Mucosa of descending colon (tissue), 3 donors: ENCODE measurements at regions not wholly inside any gene's neighbourhood (a gene's known extent, or its start where the extent isn't known, plus 50 kb on each side); places are given as distances from the start of the nearest gene placed in this dataset.

Experiments
- ATAC-seq: fragments of 200-7000 bp; cut with Tn5 transposase; one replicate; pipeline ENCODE4 v1.9.1; 2020; ENCODE audit warnings: mild to moderate bottlenecking, moderate library complexity
- DNase-seq, 3 donors: peaks; one replicate each; pipeline ENCODE4 v3.0.0-alpha.2; 2020
- H3K36me3 ChIP-seq: fragments of 200-600 bp; one replicate; pipeline ENCODE4 v1.8.0; 2021; ENCODE audit warnings: low read depth, mild to moderate bottlenecking
- H3K4me1 ChIP-seq: fragments of 200-600 bp; one replicate; pipeline ENCODE4 v1.8.0; 2021; ENCODE audit warnings: low read depth, mild to moderate bottlenecking
- H3K4me3 ChIP-seq: fragments of 200-600 bp; one replicate; pipeline ENCODE4 v1.8.0; 2021; ENCODE audit warnings: mild to moderate bottlenecking
- H3K9me3 ChIP-seq: fragments of 200-600 bp; one replicate; pipeline ENCODE4 v1.8.0; 2021; ENCODE audit warnings: mild to moderate bottlenecking
- intact Hi-C, 2 donors: fragments of 100-400 bp; cut with DNase I in 1 of 2; cut with micrococcal nuclease in 1 of 2; formaldehyde crosslinking; loops; one replicate each; pipeline versions ENCODE4 v1.11.0 to v1.11.1; 2022; cut with DNase I, micrococcal nuclease
- TF ChIP-seq, protein P1 (sequence below): fragments of 200-600 bp; IDR thresholded peaks from one replicate; pipeline ENCODE4 v1.8.0; 2022; ENCODE audit warnings: antibody characterized with exemption, mild to moderate bottlenecking
- donor health status: DM: no; HTN: no; CAD: no; lungs with moderate emphysema.
- donor health status: DM: no; HTN: no; CAD: no.
- donor health status: DM: no; HTN: yes; CAD: no.

DNA sequence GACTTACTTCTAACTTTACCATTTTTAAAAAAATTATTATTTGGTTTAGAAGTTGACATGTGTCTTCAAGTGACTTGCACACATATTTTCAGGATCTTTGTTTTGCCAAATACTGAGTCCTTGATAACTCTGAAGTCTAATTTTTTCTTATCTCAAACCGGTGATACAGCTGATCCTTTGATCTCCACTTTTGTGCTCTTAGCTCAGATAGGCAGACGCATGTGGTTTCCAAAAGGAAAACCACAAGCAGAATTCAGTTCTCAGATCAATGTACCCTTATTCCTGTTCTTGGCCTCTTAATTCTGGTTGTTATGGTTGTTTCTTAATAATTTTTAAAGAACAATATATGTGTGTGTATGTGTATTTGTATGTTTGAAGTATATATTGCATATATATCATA is 238.3 kb upstream of the EDIL3 start:
- Histone ChIP-seq H3K4me3 (no peak overlapping the region), H3K4me1 (no peaks in the 10 kb centered on the region), H3K36me3 (no peaks in the 10 kb centered on the region), H3K9me3 (no peaks in the 10 kb centered on the region)
- ATAC-seq, result no peak
- DNase-seq, result no peak
- TF ChIP-seq, protein P1, sequence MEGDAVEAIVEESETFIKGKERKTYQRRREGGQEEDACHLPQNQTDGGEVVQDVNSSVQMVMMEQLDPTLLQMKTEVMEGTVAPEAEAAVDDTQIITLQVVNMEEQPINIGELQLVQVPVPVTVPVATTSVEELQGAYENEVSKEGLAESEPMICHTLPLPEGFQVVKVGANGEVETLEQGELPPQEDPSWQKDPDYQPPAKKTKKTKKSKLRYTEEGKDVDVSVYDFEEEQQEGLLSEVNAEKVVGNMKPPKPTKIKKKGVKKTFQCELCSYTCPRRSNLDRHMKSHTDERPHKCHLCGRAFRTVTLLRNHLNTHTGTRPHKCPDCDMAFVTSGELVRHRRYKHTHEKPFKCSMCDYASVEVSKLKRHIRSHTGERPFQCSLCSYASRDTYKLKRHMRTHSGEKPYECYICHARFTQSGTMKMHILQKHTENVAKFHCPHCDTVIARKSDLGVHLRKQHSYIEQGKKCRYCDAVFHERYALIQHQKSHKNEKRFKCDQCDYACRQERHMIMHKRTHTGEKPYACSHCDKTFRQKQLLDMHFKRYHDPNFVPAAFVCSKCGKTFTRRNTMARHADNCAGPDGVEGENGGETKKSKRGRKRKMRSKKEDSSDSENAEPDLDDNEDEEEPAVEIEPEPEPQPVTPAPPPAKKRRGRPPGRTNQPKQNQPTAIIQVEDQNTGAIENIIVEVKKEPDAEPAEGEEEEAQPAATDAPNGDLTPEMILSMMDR, result no peak
- intact Hi-C loops, result no loop called here

DNA sequence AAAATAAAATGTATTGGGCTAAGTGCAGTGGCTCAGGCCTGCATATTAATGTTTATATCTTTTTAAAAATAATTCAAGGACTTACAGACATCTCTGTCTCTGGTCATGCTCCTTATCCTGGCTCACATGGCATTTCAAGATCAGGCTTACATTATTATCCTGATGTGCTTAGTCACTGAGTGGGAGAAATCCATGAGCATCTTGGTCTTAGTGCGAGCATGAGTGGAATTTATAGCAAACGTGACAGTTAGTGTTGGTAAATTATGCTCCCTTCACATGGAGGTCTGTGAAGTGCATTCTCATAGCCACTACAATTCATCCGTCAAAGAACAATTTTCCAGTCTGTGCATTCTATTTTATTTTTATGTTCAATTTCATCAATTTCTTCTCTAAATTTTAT is 237.8 kb upstream of the EDIL3 start:
- TF ChIP-seq, protein P1, result no peak
- no peak for ATAC-seq
- DNase-seq, result no peak
- H3K36me3 ChIP-seq, result no peaks in the 10 kb centered on the region
- H3K9me3 ChIP-seq, result no peaks in the 10 kb centered on the region
- no peaks in the 10 kb centered on the region for H3K4me1 ChIP-seq
- intact Hi-C loops, result no loop called here
- no peak overlapping the region for H3K4me3 ChIP-seq

DNA sequence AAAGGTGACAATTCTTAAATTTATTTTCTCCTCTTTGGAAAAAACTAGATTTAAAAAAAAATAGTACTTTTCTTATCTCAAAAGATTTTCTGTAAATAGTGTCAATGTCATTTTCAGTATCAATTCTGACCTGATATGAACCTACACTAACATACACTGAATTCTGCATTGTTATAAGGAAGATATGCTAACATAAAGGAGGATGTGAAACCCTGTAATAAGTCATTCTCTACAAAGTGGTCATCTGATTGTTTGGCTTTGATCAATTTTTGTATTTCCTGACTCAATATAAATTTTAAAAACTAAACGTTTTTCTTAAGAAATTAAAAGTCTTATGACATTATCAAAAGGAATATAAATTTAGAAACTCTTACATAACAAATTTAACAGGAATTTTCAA is 233.6 kb upstream of the EDIL3 start:
- no peak for DNase-seq
- TF ChIP-seq, protein P1, result no peak
- H3K4me1 ChIP-seq, result no peaks in the 10 kb centered on the region
- intact Hi-C loops, result no loop called here
- no peaks in the 10 kb centered on the region for H3K9me3 ChIP-seq
- H3K36me3 ChIP-seq, result no peaks in the 10 kb centered on the region
- ATAC-seq, result no peak
- no peak overlapping the region for H3K4me3 ChIP-seq

DNA sequence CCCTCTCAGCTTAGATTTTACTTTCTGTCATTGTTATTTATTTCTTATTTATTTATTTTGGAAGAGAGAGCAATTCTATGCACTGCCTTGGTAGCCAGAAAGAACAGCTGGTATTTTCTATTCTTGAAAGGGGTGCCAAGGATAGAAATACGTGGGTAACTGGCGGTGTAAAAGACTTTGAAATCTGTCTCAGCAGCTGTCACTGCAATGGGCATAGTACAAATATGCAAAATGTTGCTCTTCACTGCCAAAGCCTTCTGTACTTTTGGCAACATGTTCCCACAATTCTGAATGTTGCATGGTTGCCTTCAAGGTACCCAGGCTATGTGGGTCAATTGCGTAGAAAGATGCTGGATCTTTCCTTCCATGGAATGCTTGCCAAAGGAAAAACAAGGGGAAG is 230.2 kb upstream of the EDIL3 start:
- Histone ChIP-seq H3K4me1 (no peaks in the 10 kb centered on the region), H3K9me3 (no peaks in the 10 kb centered on the region)

DNA sequence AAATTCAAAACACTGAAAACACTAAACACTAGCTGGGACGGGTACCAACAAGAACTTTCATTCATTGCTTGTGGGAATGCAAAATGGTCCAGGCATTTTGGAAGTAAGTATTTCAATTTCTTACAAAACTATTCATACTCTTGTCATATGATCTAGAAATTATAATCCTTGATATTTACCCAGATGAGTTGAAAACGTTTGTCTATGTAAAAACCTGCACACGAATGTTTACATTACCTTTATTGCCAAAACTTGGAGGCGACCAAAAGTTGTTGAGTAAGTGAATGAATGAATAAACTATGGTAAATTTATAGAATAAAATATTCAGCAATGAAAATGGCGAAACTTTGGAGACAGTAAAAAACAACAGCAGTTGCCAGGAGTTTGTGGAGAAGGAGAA is 222.1 kb upstream of the EDIL3 start:
- DNase-seq, result no peak
- intact Hi-C loops, result no loop called here

More for the DNA sequence above, 230.2 kb upstream of the EDIL3 start:
- TF ChIP-seq, protein P1, result no peak
- ATAC-seq, result no peak
- Histone ChIP-seq H3K36me3 (no peaks in the 10 kb centered on the region), H3K4me3 (no peak overlapping the region)
- intact Hi-C loops, result no loop called here
- DNase-seq, result no peak

More for the DNA sequence above, 222.1 kb upstream of the EDIL3 start:
- TF ChIP-seq, protein P1, result no peak
- Histone ChIP-seq H3K9me3 (no peaks in the 10 kb centered on the region), H3K36me3 (no peaks in the 10 kb centered on the region), H3K4me1 (no peaks in the 10 kb centered on the region), H3K4me3 (no peak overlapping the region)
- ATAC-seq, result no peak
